ENCODE measurements at regions not wholly inside any gene's neighbourhood (a gene's known extent, or its start where the extent isn't known, plus 50 kb on each side); places are given as distances from the start of the nearest gene placed in this dataset.

DNA sequence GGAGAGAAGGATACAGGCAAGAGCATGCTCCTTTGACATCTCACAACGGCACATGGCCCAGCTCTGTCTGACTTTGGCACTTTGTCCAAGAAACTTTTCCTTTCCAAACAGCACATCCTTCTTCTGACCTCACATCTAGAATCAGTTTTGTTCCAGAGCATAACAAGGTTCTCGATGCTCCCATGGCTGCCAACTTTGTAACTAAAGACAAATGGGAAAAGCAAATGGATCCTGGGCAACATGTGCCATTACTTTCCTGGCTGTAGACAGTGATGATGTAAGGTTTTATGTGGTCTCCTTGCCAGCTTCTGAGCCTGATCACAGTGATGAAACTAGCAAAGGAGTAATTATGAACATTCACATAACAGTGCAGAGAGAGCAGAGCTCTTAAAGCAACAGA lies 171.8 kb upstream of the C1orf87 start:
- TF ChIP-seq, protein P1, sequence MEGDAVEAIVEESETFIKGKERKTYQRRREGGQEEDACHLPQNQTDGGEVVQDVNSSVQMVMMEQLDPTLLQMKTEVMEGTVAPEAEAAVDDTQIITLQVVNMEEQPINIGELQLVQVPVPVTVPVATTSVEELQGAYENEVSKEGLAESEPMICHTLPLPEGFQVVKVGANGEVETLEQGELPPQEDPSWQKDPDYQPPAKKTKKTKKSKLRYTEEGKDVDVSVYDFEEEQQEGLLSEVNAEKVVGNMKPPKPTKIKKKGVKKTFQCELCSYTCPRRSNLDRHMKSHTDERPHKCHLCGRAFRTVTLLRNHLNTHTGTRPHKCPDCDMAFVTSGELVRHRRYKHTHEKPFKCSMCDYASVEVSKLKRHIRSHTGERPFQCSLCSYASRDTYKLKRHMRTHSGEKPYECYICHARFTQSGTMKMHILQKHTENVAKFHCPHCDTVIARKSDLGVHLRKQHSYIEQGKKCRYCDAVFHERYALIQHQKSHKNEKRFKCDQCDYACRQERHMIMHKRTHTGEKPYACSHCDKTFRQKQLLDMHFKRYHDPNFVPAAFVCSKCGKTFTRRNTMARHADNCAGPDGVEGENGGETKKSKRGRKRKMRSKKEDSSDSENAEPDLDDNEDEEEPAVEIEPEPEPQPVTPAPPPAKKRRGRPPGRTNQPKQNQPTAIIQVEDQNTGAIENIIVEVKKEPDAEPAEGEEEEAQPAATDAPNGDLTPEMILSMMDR (conservative IDR thresholded peaks at IDR 0.05) = no peak
- DNase-seq (ENCODE audit: extremely low spot score, unreplicated experiment) = no peak
- no peak overlapping the region for H3K27ac Mint-ChIP-seq
- no peaks in the 10 kb centered on the region for H3K36me3 Mint-ChIP-seq
- H3K9me3 Mint-ChIP-seq = no peaks in the 10 kb centered on the region
- no peak overlapping the region for H3K4me3 Mint-ChIP-seq
- H3K4me1 Mint-ChIP-seq (ENCODE audit: unreplicated experiment) = no peaks in the 10 kb centered on the region
- no peaks in the 10 kb centered on the region for H3K27me3 Mint-ChIP-seq

DNA sequence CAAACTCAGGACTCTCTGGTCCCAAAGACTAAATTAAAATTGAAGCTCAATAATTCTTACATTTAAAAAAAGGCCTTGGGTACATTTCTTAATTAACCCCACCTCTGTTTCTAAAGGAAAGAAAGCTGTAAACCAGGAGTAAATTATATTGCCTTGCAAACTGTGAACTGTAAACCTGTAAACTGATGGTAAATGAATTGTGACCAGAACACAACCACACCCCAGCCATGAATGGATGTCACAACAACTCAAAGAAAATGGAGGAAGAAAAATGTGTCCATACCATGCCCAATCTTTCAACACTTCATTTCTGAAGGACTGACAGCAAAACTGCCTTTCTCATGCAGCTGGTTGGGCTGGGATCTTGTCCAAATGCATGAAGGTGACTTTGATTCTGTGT lies 171.3 kb upstream of the C1orf87 start:
- Mint-ChIP-seq H3K27me3 (no peaks in the 10 kb centered on the region), H3K27ac (no peak overlapping the region), H3K4me3 (no peak overlapping the region), H3K4me1 (ENCODE audit: unreplicated experiment) (no peaks in the 10 kb centered on the region), H3K36me3 (no peaks in the 10 kb centered on the region), H3K9me3 (no peaks in the 10 kb centered on the region)
- TF ChIP-seq, protein P1 (conservative IDR thresholded peaks at IDR 0.05) = no peak
- no peak for DNase-seq (ENCODE audit: extremely low spot score, unreplicated experiment)

DNA sequence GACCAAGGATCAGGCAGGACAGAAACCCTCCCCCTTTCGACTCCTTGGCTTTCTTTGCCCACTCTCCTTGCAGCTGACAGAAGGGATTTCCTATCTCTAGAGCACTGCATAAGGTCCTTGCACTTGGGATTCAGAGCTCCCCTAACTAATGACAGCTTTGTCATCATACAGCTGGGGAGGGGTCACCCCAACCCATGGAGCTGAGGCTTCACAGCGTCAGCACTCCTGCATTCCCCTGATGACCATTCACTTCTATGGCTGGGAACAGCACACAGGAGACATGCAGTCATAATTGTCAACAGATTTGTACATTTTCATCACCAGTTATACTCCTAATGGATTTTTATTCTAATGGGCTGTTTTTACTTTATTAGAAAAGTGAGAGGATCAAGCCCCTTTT lies 161.7 kb upstream of the C1orf87 start:
- Mint-ChIP-seq H3K9me3 (no peaks in the 10 kb centered on the region), H3K27ac (no peak overlapping the region), H3K4me3 (no peak overlapping the region), H3K36me3 (no peaks in the 10 kb centered on the region), H3K27me3 (no peaks in the 10 kb centered on the region), H3K4me1 (ENCODE audit: unreplicated experiment) (no peaks in the 10 kb centered on the region)
- no peak for DNase-seq (ENCODE audit: extremely low spot score, unreplicated experiment)
- TF ChIP-seq, protein P1 (conservative IDR thresholded peaks at IDR 0.05) = no peak

DNA sequence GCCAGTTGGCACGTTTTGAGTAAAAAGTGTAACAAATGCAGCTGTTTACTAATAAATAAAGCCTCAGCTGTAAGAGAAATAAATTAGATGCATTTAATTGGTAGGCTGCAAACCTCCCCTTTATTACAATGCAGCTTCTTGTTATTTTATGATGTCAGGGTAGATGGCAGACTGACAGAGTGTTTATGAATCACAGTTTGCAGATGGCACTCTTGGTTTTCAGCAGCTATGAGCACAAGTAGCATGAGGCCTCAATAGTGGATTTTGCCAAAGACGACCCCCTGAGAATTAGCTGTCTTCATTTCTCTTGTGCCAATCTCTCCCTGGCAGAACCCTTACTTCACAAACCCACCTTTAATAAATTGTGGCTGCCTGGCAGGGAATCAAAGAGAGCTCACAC lies 161.2 kb upstream of the C1orf87 start:
- TF ChIP-seq, protein P1 (conservative IDR thresholded peaks at IDR 0.05) = no peak
- H3K4me3 Mint-ChIP-seq = no peak overlapping the region
- no peak for DNase-seq (ENCODE audit: extremely low spot score, unreplicated experiment)
- no peaks in the 10 kb centered on the region for H3K27me3 Mint-ChIP-seq
- H3K27ac Mint-ChIP-seq = no peak overlapping the region
- H3K36me3 Mint-ChIP-seq = no peaks in the 10 kb centered on the region
- H3K9me3 Mint-ChIP-seq = no peaks in the 10 kb centered on the region
- no peaks in the 10 kb centered on the region for H3K4me1 Mint-ChIP-seq (ENCODE audit: unreplicated experiment)

DNA sequence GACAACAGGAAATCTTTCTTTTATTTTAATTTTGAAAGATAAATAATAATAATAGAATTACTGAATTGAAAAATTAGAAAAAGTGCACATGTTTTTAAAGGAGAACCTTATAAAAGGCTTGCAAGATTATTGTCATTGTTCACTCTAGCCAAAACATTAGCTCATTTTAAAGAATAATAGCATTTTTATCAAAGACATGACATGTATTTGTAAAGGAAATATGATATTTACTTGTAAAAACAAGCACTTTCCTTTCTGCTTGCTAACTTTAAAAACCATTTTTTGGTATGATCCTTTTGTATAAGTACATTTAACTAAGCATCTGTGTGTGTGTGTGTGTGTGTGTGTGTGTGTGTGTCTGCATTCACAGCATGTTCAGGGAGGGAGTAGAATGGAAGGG lies 156.3 kb upstream of the C1orf87 start:
- no peak for DNase-seq (ENCODE audit: extremely low spot score, unreplicated experiment)
- Mint-ChIP-seq H3K27me3 (peaks cover 14% of the 10 kb centered on the region), H3K36me3 (no peaks in the 10 kb centered on the region), H3K9me3 (peaks cover 4% of the 10 kb centered on the region), H3K4me1 (ENCODE audit: unreplicated experiment) (no peaks in the 10 kb centered on the region), H3K4me3 (no peak overlapping the region), H3K27ac (no peak overlapping the region)
- TF ChIP-seq, protein P1 (conservative IDR thresholded peaks at IDR 0.05) = no peak

DNA sequence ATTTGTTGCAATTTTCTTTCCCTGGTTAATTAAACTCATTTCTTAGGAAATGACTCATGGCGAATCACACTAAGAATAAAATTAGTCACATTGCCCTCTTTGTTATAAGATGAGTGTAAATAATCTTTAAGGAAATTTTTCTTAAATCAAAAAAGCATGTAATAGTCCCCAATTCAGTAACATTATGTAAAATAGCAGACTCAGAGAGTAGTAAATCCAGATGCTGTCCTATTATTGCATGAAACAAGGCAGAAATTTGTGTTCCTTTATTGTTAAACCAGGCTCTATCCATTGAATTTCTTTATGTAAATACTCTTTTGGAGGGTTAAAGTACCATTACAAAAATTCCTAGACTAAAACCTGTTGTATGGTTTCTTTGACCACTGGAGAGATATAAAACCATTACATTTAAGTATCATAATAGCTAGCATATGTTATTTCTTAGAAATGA lies 154.5 kb upstream of the C1orf87 start:
- DNase-seq (ENCODE audit: extremely low spot score, unreplicated experiment) = no peak
- peaks cover 19% of the 10 kb centered on the region for H3K27me3 Mint-ChIP-seq
- no peak overlapping the region for H3K4me3 Mint-ChIP-seq
- no peaks in the 10 kb centered on the region for H3K4me1 Mint-ChIP-seq (ENCODE audit: unreplicated experiment)
- H3K36me3 Mint-ChIP-seq = no peaks in the 10 kb centered on the region
- H3K27ac Mint-ChIP-seq = no peak overlapping the region
- TF ChIP-seq, protein P1 (conservative IDR thresholded peaks at IDR 0.05) = no peak
- H3K9me3 Mint-ChIP-seq = peaks cover 4% of the 10 kb centered on the region
